ENCODE measurements at regions not wholly inside any gene's neighbourhood (a gene's known extent, or its start where the extent isn't known, plus 50 kb on each side); places are given as distances from the start of the nearest gene placed in this dataset.
"Not testable (repeated sequence)": the region's sequence is repeated elsewhere in the genome, so short reads cannot be mapped to it uniquely, and the experiment has no call there.

GRCh38 chr5:40121236-40121635 is 558.5 kb upstream of the PTGER4 start:
- no peak for DNase-seq

- no peak for DNase-seq
Observed at GRCh38 chr5:40112875-40113274, 566.8 kb upstream of the PTGER4 start.

DNA sequence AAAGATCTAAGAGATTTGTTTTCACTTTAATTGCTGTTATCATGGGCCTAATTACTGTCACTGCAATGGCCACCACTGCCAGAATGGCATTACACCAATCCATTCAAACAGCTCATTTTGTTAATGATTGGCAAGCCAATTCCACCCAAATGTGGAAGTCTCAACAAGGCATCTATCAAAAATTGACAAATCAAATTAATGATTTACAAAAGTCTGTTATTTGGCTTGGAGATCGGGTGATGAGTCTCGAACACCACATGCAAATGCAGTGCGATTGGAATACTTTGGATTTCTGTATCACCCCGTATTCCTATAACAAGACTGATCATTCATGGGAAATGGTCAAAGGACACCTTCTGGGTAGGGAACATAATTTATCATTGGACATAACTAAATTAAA is 568.7 kb upstream of the PTGER4 start:
- not testable (repeated sequence) for DNase-seq

GRCh38 chr5:40108764-40109390 is 570.8 kb upstream of the PTGER4 start:
- not testable (repeated sequence) for DNase-seq

DNA sequence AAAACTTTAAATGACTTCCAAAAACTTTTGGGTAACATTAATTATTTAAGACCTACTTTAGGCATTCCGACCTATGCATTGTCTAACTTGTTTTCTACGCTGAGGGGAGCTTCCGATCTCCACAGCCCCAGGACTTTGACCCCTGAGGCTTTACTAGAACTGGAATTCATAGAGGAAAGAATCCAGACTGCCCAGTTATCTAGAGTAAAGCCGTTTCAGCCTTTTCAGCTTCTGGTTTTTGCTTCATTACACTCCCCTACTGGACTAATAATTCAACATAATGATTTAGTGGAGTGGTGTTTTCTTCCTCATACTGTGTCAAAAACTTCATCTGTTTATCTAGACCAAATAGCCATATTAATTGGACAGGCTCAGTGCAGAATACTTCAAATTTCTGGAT is 571.9 kb upstream of the PTGER4 start:
- DNase-seq = not testable (repeated sequence)

DNA sequence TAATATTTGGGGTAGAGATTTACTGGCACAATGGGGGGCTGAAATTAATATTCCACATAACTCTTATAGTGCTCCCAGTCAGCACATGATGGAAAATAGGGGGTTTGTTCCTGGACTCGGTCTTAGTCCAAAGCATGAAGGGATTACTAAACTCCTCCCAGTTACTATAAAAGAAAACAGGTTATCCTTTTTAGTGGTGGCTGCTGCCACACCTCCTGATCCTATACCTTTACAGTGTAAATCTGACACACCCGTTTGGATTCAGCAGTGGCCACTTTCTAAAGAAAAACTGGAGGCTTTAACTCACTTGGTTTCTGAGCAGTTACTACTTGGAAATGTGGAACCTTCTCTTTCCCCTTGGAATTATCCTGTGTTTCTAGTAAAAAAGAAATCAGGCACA is 572.9 kb upstream of the PTGER4 start:
- DNase-seq = no peak

DNA sequence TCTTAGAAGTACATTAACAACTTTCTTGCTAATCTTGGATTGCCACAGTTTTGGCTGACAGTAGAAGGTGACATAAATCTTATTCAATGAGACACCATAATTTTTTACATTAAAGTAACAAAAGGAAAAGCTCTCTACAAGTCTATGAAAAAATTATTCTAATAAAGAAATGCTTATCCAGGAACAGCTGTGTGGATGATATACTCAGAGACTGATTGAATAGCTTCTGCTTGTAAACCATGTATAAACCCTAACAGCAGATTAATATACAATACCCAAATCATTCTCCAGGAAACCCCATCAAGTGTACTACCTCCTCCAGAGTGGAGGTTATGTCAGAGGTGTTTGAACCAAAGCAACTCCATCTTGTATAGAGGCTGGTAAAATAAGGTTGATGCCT is 581.4 kb upstream of the PTGER4 start:
- DNase-seq = no peak

DNA sequence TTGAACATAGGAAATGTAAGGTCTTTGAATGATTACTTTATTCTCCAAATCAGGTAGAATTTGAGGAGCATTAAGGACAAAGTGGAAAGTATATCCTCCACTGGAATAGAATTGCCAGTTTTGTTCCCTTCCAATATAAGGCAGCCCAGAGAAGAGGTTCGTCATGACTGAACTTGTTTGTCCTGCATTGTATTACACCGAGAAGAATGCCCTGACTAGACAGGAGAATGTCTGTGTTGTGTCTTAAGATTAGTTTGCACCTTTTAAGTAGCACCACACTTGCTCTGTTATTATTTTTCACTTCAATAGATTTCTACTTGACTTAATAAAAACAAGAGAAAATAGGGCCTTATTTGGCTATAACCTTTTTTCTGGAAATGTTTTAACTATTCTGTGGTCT is 586.2 kb upstream of the PTGER4 start:
- no peak for DNase-seq

DNA sequence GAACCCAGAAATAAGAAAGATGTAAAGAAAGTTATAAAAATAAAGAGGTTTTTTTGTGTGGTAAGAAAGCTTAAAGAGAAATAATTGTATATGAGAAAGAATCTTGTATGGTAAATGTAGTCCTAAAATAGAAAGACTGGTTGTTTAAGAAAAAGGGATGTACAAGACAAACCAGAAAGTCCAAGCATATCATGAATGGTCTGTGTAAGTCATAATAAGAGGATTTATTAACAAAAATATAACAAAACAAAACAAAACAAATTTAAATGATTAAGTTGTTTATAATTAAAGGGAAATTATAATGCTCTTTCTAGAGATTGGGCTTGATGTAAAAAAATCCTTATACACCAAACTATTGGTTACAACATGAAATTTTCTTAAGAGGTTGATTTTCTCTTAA is 590.4 kb upstream of the PTGER4 start:
- no peak for DNase-seq

DNA sequence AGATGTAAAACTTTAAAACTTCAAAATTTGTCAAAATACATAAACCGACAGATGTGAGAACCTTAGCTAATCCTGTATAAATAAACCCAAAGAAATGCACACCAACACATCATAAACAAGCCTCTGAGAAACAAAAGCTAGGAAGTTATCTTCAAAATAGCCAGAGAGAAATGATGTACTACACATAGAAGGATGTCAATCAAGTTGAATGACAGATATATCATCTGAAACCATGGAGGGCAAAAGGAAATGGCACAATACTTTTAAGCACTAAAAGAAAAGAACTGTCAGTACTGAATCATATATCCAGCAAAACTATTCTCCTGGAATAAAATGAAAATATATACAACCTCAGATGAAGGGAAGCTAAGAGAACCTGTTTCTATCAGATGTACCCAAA is 595.1 kb upstream of the PTGER4 start:
- no peak for DNase-seq

DNA sequence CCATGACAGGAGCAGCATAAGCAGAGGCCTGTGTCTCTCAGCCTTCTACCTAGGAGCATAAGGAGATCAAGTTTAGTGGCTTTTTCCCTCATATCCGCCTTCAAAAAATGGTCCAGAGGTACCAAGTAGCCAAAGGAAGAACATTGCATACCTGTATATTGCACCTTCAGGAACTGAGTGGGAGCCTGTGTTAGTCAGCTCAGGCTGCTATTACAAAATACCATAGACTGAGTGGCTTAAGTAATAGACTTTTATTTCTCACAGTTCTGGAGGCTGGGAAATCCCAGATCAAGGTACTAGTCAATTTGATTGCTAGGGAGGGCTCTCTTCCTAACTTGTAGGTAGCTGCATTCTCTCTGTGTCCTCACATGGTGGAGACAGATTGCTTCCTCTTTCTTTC is 597.4 kb upstream of the PTGER4 start:
- DNase-seq = no peak

DNA sequence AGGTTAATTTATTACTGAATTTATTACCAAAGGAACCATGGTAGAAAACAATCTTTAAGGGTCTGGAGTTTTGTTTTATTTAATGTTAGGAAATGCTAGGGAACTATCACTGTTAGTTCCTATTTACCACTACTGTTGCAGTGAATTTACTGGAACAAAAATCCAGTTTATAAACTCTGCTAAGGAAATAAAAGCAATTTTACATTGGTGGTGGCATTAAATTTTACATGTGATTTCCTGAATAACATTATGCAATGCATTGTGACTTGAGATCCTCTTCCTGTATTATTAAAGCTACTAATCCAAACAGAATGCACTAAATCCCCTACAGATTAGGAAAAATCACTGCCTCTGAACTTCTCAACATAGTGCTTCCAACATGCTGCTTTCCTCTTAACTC is 599.5 kb upstream of the PTGER4 start:
- no peak for DNase-seq

DNA sequence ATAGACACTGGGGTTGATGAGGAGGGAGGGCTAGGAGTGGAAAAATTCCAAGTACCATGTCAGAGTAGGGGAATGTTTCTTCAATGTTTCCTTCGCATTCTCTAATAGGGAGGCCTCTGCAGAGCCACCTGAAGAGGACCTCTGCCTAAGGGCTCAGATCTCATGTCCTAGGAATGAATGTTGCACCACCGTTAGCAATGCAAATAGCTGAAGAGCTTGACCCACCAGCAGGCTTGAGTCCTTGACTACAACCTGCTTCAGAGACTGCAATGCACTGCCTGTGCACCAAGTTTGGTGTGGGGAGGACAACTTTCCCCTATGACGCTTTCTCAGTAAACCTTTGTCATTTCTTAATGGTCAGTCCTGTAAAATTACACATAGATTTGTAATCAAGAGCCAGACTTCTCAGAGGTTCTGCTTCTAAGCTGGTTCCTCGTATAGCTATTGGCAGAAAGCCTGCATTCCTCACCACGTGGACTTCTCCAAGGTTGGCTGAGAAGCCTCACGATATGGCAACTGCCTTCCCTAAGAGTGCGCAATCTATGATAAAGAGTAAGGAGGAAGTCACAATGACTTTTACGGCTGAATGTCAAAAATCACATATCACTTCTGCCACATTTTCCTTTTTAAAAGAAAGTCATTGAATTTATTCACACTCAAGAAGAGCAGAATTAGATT is 600.7 kb upstream of the PTGER4 start:
- no peak for DNase-seq

GRCh38 chr5:40074826-40075225 is 604.9 kb upstream of the PTGER4 start:
- no peak for DNase-seq

- DNase-seq = no peak
Observed at GRCh38 chr5:40073927-40074326, 605.8 kb upstream of the PTGER4 start.

DNA sequence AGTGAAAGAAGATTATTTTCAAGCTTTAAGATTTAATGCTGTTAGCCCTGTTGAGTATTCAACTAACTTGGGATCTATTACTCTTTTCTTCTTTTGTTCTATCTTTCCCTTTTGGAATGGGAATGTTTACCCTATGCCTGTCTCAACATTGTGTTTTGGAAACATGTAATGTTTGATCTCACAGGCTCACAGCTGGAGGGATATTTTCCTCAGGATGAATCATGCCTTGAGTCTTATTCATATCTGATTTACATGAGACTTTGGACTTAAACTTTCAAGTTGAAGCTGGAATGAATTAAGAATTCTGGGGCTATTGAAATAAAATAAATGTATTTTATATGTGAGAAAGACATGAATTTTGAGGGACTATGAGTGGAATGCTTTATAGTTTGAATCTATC is 607.8 kb upstream of the PTGER4 start:
- no peak for DNase-seq

- DNase-seq = no peak
Observed at GRCh38 chr5:40066616-40067015, 613.1 kb upstream of the PTGER4 start.

DNA sequence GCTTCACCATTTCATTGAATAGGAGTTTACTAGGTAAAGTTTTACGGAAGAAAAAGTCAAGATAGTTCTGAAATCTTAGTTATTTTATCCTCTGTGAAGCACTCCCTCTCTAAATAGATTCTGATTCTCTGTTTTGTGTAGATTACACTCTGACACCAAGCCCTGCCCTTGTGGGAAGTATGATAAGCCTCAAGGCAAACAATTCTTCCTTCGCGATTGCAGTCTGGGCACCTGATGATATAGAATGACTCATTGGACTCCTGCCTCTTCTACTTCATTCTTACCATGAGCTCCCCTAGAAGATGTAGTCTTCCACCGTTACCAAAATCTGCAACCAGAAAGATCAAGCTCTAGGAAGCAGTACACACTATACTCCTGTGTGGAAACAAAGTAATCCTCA is 626.9 kb upstream of the PTGER4 start:
- no peak for DNase-seq

DNA sequence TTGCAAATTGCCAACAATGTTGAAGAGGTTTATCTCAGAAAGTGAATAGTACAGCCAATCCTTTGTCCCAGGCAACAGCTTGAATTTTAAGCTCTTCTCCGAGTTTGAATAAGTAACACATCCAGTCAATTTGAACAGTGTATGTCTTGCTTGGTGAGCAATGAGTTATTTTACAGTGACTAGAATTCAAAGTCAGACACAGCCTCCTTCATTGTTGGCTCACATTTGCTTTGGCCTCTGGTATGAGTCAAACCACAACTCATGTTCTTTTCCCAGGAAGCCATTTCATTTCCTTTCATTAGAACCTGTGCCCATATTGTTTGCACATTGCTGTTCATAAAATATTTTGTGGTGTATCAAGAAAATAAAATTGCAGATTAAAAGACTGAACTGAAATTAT is 622.0 kb upstream of the DAB2 start:
- DNase-seq = no peak

- no peak for DNase-seq
Observed at GRCh38 chr5:40045429-40045828, 620.6 kb upstream of the DAB2 start.

DNA sequence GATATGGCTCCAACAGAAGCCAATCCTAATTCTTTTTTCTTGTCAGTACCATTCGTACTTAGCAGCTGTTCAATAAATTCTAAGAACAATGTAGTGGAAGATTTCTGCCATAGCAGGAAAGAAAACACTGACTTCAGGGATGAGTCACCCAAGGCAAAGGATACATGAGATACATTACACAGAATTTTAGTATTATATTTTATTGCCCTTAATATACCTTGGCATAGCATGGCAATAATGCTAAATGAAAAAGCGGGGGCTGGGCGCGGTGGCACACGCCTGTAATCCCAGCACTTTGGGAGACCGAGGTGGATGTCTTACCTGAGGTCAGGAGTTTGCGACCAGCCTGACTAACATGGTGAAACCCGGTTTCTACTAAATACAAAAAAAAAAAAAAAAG is 619.1 kb upstream of the DAB2 start:
- DNase-seq = no peak

DNA sequence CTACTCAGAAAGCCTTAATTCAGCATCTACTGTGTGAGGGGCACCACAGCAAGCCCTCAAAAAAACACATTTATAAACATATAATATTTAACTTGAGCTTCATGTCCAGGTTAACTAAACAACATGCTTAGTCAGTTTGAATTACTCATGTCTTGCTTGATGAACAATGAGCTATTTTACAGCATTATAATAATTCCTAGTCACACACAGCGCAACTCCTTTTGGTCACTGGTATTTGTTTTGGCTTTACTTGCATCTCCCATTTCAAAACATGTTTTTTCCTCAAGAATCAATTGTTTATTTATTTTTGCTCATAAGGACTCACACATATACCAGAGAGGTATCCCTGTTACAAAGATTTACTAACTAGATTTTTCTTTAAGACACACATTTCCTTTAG is 616.7 kb upstream of the DAB2 start:
- no peak for DNase-seq

DNA sequence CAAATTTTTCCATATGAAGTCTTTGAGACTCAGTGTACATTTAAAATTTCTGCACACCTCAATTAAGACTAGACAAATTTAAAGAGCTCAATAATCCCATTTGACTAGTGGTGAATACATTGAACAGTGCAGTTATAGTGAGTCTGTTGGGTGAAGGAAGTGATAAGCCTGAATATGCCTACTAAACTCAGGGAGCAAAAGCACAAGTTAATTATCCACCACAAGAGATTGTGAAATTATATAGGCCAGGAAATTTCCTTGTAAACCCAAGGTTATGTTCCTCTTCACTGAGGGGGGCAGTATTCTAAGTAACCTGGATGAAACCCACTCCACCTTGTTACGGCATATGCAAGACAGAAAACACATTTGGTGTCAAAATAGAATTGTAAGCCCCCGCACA is 612.9 kb upstream of the DAB2 start:
- DNase-seq = no peak

DNA sequence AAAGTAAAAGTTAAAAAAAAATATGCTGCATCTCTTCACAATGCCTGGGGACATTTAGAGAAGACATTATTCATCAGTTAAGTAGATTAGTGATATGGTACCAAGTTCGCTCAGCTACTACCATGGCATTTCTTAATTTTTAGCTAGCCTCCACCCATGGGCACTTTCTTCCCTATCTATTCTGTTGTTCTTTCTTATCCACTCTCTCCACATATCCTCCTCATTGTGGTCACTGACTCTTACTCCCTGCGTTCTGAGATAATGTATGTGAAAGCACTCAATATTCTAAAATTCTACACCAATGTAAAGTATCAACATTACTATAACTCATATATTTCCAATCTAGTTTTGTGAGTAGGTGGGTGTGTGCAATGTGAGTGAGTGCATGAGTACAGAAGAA is 609.7 kb upstream of the DAB2 start:
- no peak for DNase-seq

DNA sequence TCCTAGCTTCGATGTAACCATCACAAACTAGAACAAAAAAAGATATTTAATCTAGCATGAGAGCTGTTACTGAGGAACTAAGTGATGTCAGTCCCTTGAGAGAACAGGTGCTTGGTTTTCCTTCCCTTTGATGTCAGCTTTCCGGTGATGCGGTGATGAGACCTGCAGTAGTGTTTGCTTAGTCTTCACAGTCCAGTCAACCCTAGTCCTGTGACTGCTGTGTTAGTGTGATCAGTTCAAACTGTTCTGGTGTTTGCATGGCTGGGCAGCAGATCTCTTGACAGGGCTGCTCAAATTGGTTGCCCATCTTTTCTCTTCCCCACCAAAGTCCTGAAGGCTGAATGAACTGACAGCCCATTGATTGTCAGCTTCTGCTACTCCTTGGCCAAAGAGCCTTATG is 608.6 kb upstream of the DAB2 start:
- peak; percentile 20 for DNase-seq

All from CD4-positive, alpha-beta T cell treated with Interleukin-17A for 4 hours (primary cell).